ENCODE measurements at regions not wholly inside any gene's neighbourhood (a gene's known extent, or its start where the extent isn't known, plus 50 kb on each side); places are given as distances from the start of the nearest gene placed in this dataset.

DNA sequence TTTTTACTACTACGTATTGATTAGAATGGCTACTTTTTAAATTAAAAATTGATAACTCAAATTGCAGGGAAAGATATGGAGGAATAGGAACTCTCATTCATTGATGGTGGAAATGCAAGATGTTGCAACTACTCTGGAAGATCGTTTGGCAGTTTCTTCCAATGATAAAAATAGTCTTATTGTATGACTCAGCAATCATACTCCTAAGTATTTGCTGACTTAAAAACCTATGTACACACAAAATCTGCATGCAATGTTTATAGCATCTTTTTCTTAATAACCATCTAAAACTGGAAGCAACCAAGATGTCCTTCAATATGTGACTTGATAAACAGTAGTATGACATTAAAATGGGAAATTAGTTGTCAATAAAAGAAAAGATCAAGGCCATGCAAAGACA is 87.4 kb upstream of the LRRC3B start:
- Histone ChIP-seq H3K36me3 (ENCODE audit: control insufficient read depth, insufficient read depth, low read length) (no peaks in the 10 kb centered on the region), H3K4me1 (ENCODE audit: control insufficient read depth, insufficient read depth, low read length) (no peaks in the 10 kb centered on the region), H3K9ac (ENCODE audit: low read length) (no peak overlapping the region), H3K27me3 (ENCODE audit: control insufficient read depth, insufficient read depth, low read length) (no peaks in the 10 kb centered on the region), H3K27ac (ENCODE audit: low read depth, low read length) (no peak overlapping the region), H3K4me3 (ENCODE audit: low read length) (no peak overlapping the region)

DNA sequence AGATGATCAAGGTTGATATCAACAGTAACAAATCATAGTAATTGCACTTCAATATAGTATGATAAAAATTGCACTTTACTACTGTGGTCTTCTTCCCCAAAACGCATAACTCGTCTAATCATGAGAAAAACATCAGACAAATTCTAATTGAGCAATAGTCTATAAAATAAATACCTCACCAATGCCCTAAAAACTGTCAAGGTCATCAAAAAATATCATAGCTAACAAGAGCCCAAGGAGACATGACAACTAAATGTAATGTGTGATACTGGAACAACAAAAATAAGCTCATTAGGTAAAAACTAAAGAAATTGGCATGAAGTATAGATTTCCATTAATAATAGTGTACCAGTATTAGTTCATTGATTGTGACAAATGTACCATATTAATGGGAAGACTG is 85.6 kb upstream of the LRRC3B start:
- Histone ChIP-seq H3K4me3 (ENCODE audit: low read length) (no peak overlapping the region), H3K36me3 (ENCODE audit: control insufficient read depth, insufficient read depth, low read length) (no peaks in the 10 kb centered on the region), H3K27me3 (ENCODE audit: control insufficient read depth, insufficient read depth, low read length) (no peaks in the 10 kb centered on the region), H3K9ac (ENCODE audit: low read length) (no peak overlapping the region), H3K4me1 (ENCODE audit: control insufficient read depth, insufficient read depth, low read length) (no peaks in the 10 kb centered on the region), H3K27ac (ENCODE audit: low read depth, low read length) (no peak overlapping the region)

DNA sequence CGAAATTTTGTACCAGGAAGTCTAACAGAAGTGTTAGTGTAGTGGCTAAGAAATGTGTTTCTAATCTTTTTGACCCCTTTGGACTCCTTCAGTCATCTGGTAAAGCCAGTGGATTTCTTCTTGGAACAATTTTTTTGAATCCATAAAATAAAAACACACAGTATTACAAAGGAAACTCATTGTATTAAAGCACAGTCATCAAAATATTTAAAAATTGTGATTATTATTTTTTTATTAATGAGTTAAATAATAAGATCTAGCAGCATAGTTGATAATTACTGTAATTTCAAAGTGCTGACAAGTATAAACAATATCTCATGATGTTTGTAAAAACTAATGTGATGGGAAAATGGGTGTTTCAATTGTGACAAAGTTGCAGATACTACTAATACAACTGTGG is 72.2 kb upstream of the LRRC3B start:
- Histone ChIP-seq H3K9ac (ENCODE audit: low read length) (no peak overlapping the region), H3K27ac (ENCODE audit: low read depth, low read length) (no peak overlapping the region), H3K4me1 (ENCODE audit: control insufficient read depth, insufficient read depth, low read length) (no peaks in the 10 kb centered on the region), H3K36me3 (ENCODE audit: control insufficient read depth, insufficient read depth, low read length) (no peaks in the 10 kb centered on the region), H3K27me3 (ENCODE audit: control insufficient read depth, insufficient read depth, low read length) (no peaks in the 10 kb centered on the region), H3K4me3 (ENCODE audit: low read length) (no peak overlapping the region)

DNA sequence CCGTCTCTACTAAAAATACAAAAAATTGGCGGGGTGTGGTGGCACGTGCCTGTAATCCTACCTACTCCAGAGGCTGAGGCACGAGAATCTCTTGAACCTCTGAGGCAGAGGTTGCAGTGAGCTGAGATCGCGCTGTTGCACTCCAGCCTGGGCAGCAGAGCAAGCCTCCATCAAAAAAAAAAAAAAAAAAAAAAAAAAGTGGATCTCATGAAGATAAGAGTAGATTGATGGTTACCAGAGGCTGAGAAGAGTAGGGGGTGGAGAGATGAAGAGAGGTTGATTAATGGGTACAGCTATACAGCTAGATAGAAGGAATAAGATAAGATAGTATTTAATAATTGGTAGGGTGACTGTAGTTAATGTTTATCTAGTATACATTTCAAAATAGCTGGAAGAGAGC is 65.9 kb upstream of the LRRC3B start:
- Histone ChIP-seq H3K4me1 (ENCODE audit: control insufficient read depth, insufficient read depth, low read length) (no peaks in the 10 kb centered on the region), H3K9ac (ENCODE audit: low read length) (no peak overlapping the region), H3K4me3 (ENCODE audit: low read length) (no peak overlapping the region), H3K27me3 (ENCODE audit: control insufficient read depth, insufficient read depth, low read length) (no peaks in the 10 kb centered on the region), H3K27ac (ENCODE audit: low read depth, low read length) (no peak overlapping the region), H3K36me3 (ENCODE audit: control insufficient read depth, insufficient read depth, low read length) (no peaks in the 10 kb centered on the region)

DNA sequence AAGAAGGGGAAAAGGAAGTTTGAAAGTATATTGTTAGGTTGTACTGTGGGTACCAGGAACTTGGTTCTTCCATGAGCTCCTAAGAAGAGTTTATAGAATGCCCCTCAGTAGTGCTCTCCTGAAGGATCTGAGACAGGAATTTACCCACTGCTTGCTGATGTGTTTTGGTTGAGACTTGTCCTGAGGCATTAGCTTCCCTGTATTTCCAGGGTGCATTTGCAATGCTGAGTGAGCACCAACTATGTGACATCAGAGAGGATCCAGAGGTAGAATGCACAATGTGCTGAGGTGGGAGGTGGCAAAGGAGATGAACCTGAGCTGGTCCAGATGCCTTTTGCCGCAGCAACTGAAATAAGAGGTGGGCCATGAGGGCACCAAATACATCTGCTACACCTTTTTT is 64.3 kb upstream of the LRRC3B start:
- Histone ChIP-seq H3K27ac (ENCODE audit: low read depth, low read length) (no peak overlapping the region), H3K4me1 (ENCODE audit: control insufficient read depth, insufficient read depth, low read length) (no peaks in the 10 kb centered on the region), H3K4me3 (ENCODE audit: low read length) (no peak overlapping the region), H3K27me3 (ENCODE audit: control insufficient read depth, insufficient read depth, low read length) (no peaks in the 10 kb centered on the region), H3K36me3 (ENCODE audit: control insufficient read depth, insufficient read depth, low read length) (no peaks in the 10 kb centered on the region), H3K9ac (ENCODE audit: low read length) (no peak overlapping the region)

DNA sequence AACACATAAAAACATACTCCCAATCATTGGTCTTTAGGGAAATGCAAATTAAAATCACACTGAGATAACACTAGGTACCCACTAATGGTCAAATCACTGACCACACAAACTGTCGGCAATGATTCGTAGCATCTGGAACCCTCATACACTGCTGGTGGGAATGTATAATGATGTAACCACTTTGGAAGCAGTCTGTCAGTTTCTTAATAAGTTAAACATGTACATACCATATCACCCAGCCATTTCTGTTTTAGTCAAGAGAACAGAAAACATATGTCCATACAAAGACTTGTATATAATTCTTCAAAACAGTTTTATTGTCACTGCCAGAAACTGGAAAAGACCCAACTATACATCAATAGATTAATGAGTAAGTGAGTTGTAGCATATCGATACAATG is 63.3 kb upstream of the LRRC3B start:
- no peaks in the 10 kb centered on the region for H3K4me1 ChIP-seq (ENCODE audit: control insufficient read depth, insufficient read depth, low read length)
- H3K36me3 ChIP-seq (ENCODE audit: control insufficient read depth, insufficient read depth, low read length) = no peaks in the 10 kb centered on the region
- no peak overlapping the region for H3K27ac ChIP-seq (ENCODE audit: low read depth, low read length)
- H3K9ac ChIP-seq (ENCODE audit: low read length) = no peak overlapping the region
- no peak overlapping the region for H3K4me3 ChIP-seq (ENCODE audit: low read length)
- H3K27me3 ChIP-seq (ENCODE audit: control insufficient read depth, insufficient read depth, low read length) = no peaks in the 10 kb centered on the region

DNA sequence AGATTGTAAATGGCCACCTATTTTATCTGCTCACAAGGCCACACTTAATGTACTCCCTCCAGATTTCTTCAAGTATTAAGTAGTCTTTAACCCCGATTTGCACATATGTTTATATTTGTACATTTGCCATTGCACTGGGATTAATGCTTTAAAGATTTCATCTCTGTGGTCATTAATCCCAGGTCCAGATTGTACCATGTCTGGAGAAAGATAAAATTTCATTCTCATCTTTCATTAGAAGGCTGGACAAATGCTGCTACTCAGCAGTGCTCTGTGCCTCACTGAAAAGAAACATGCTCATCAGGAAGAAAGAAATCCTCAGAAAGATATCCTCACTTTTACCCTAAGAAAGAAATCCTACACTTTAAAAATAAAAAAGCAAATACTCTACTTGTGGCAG is 62.5 kb upstream of the LRRC3B start:
- H3K27me3 ChIP-seq (ENCODE audit: control insufficient read depth, insufficient read depth, low read length) = no peaks in the 10 kb centered on the region
- no peak overlapping the region for H3K27ac ChIP-seq (ENCODE audit: low read depth, low read length)
- H3K4me3 ChIP-seq (ENCODE audit: low read length) = no peak overlapping the region
- no peaks in the 10 kb centered on the region for H3K36me3 ChIP-seq (ENCODE audit: control insufficient read depth, insufficient read depth, low read length)
- no peaks in the 10 kb centered on the region for H3K4me1 ChIP-seq (ENCODE audit: control insufficient read depth, insufficient read depth, low read length)
- H3K9ac ChIP-seq (ENCODE audit: low read length) = no peak overlapping the region

DNA sequence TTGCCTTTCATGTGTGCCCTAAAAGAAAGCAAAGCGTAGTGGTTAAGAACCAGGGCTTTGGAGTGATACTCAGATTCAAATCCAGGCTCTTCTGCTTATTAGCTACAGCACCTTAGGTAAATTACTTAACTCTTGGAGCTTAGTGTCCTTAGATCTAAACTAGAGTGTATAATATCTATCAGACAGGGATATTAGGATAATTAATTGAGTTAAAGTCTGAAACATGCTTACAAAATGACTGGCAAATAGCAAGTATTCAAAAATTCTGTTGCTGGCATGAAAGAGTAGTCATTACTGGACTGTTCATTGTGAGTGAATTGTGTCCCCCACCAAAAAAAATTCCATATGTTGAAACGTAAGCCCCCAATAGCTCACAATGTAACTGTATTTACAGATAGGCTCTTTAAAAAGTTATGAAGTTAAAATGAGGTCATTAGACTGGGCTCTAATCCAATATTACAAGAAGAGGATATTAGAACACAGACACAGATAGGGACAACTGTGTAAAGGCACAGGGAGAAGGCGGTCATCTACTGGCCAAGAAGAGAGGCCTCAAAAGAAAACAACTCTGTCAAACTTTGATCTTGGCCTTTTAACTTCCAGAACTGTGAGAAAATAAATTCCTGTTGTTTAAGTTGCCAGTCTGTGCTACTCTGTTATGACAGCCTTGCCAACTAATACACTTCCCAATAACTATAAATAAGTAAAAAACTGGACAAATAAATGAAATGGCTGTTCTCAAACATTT is 60.4 kb upstream of the LRRC3B start:
- no peak overlapping the region for H3K4me3 ChIP-seq (ENCODE audit: low read length)
- no peaks in the 10 kb centered on the region for H3K27me3 ChIP-seq (ENCODE audit: control insufficient read depth, insufficient read depth, low read length)
- no peaks in the 10 kb centered on the region for H3K4me1 ChIP-seq (ENCODE audit: control insufficient read depth, insufficient read depth, low read length)
- no peak overlapping the region for H3K27ac ChIP-seq (ENCODE audit: low read depth, low read length)
- no peaks in the 10 kb centered on the region for H3K36me3 ChIP-seq (ENCODE audit: control insufficient read depth, insufficient read depth, low read length)
- no peak overlapping the region for H3K9ac ChIP-seq (ENCODE audit: low read length)

Measured in rectal smooth muscle tissue (tissue), 1 donor.